Tibial nerve (tissue), 4 donors: ENCODE measurements at regions not wholly inside any gene's neighbourhood (a gene's known extent, or its start where the extent isn't known, plus 50 kb on each side); places are given as distances from the start of the nearest gene placed in this dataset.

Experiments used
- EP300 ChIP-seq, 2 donors: sonication (generic); formaldehyde crosslinking; IDR thresholded peaks; one replicate each; pipeline ENCODE4 v1.6.1; 2017; ENCODE audit warnings: antibody characterized with exemption in 2 of 2, mild to moderate bottlenecking in 1 of 2
- POLR2A ChIP-seq, 2 donors: fragments of 450-650 bp; IDR thresholded peaks; one replicate each; pipeline ENCODE4 v1.6.1; 2017; ENCODE audit warnings: antibody characterized with exemption in 2 of 2, mild to moderate bottlenecking in 2 of 2, moderate library complexity in 2 of 2
- TF ChIP-seq, protein P1 (sequence below), 5 experiments: fragments of 200-600 bp in 3 of 5; fragments of 450-650 bp in 2 of 5; sonication (generic) in 3 of 5; IDR thresholded peaks; one replicate each; pipeline ENCODE4 v1.5.1; 2016 to 2019; ENCODE audit warnings: antibody characterized with exemption in 5 of 5, mild to moderate bottlenecking in 3 of 5, moderate library complexity in 2 of 5

GRCh38 chr2:77862120-77862519, 339.9 kb upstream of the LRRTM4 start:
- TF ChIP-seq, protein P1, sequence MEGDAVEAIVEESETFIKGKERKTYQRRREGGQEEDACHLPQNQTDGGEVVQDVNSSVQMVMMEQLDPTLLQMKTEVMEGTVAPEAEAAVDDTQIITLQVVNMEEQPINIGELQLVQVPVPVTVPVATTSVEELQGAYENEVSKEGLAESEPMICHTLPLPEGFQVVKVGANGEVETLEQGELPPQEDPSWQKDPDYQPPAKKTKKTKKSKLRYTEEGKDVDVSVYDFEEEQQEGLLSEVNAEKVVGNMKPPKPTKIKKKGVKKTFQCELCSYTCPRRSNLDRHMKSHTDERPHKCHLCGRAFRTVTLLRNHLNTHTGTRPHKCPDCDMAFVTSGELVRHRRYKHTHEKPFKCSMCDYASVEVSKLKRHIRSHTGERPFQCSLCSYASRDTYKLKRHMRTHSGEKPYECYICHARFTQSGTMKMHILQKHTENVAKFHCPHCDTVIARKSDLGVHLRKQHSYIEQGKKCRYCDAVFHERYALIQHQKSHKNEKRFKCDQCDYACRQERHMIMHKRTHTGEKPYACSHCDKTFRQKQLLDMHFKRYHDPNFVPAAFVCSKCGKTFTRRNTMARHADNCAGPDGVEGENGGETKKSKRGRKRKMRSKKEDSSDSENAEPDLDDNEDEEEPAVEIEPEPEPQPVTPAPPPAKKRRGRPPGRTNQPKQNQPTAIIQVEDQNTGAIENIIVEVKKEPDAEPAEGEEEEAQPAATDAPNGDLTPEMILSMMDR (IDR thresholded peaks at IDR 0.05): no peak
- no peak for TF ChIP-seq POLR2A (IDR thresholded peaks at IDR 0.05)
- TF ChIP-seq EP300 (IDR thresholded peaks at IDR 0.05): no peak
